Neural progenitor cell (in vitro differentiated cells): ENCODE measurements at regions not wholly inside any gene's neighbourhood (a gene's known extent, or its start where the extent isn't known, plus 50 kb on each side); places are given as distances from the start of the nearest gene placed in this dataset.

Source experiments
- DNase-seq: peaks from one replicate; pipeline ENCODE4 v3.0.0-alpha.2; 2016; ENCODE audit warnings: low spot score
- H2AFZ ChIP-seq: fragments of 200-600 bp; sonication (generic); replicated peaks from 2 replicates; pipeline ENCODE4 v1.6.1; 2016; ENCODE audit warnings: antibody characterized with exemption
- H3F3A ChIP-seq: fragments of 200-600 bp; sonication (generic); 2 replicates; pipeline ENCODE4 v1.6.1; 2016; ENCODE audit warnings: antibody characterized with exemption, low read depth
- H3K27ac ChIP-seq: fragments of 200-600 bp; sonication (generic); 2 replicates; pipeline ENCODE4 v1.5.1; 2016; ENCODE audit warnings: mild to moderate bottlenecking
- H3K27me3 ChIP-seq: fragments of 200-600 bp; sonication (generic); 2 replicates; pipeline ENCODE4 v1.6.1; 2016; ENCODE audit warnings: mild to moderate bottlenecking, moderate library complexity
- H3K36me3 ChIP-seq: fragments of 200-600 bp; sonication (generic); 2 replicates; pipeline ENCODE4 v1.5.1; 2016
- H3K4me1 ChIP-seq: fragments of 200-600 bp; sonication (generic); 2 replicates; pipeline ENCODE4 v1.6.1; 2016; ENCODE audit warnings: mixed run types
- H3K4me2 ChIP-seq: fragments of 200-600 bp; sonication (generic); 2 replicates; pipeline ENCODE4 v1.6.1; 2016
- H3K4me3 ChIP-seq: fragments of 200-600 bp; sonication (generic); 2 replicates; pipeline ENCODE4 v1.5.1; 2016
- H3K79me2 ChIP-seq: fragments of 200-600 bp; sonication (generic); 2 replicates; pipeline ENCODE4 v1.6.1; 2016; ENCODE audit warnings: low read depth
- H3K9ac ChIP-seq: fragments of 200-600 bp; sonication (generic); 2 replicates; pipeline ENCODE4 v1.6.1; 2016
- H3K9me3 ChIP-seq: fragments of 200-600 bp; sonication (generic); 2 replicates; pipeline ENCODE4 v1.5.1; 2016; ENCODE audit warnings: low read depth
- H4K20me1 ChIP-seq: fragments of 200-600 bp; sonication (generic); 2 replicates; pipeline ENCODE4 v1.6.1; 2016; ENCODE audit warnings: low read depth
- H3K27ac Mint-ChIP-seq: 3 replicates; pipeline ENCODE4 v1.8.0; 2021; ENCODE audit warnings: mixed read lengths
- H3K27me3 Mint-ChIP-seq: 2 replicates; pipeline ENCODE4 v1.8.0; 2022; ENCODE audit warnings: low read depth, mild to moderate bottlenecking, inconsistent platforms, moderate library complexity, mixed read lengths; ENCODE audit not compliant: insufficient read depth
- H3K36me3 Mint-ChIP-seq: 3 replicates; pipeline ENCODE4 v1.8.0; 2021; ENCODE audit warnings: mixed read lengths
- H3K4me1 Mint-ChIP-seq: 3 replicates; pipeline ENCODE4 v1.8.0; 2021; ENCODE audit warnings: mixed read lengths
- H3K4me3 Mint-ChIP-seq: 3 replicates; pipeline ENCODE4 v1.8.0; 2021; ENCODE audit warnings: mild to moderate bottlenecking, moderate library complexity, mixed read lengths
- H3K9me3 Mint-ChIP-seq: 3 replicates; pipeline ENCODE4 v1.8.0; 2020; ENCODE audit warnings: mixed read lengths
- CTCF ChIP-seq: fragments of 200-600 bp; sonication (generic); IDR thresholded peaks from 2 replicates; pipeline ENCODE4 v1.5.1; 2017; ENCODE audit warnings: antibody characterized with exemption, mild to moderate bottlenecking
- EZH2 ChIP-seq: fragments of 200-600 bp; sonication (generic); IDR thresholded peaks from 2 replicates; pipeline ENCODE4 v1.6.1; 2017; ENCODE audit warnings: antibody characterized with exemption, mild to moderate bottlenecking, moderate library complexity
- EZH2phosphoT487 ChIP-seq: fragments of 200-600 bp; sonication (generic); IDR thresholded peaks from 2 replicates; pipeline ENCODE4 v1.6.1; 2017; ENCODE audit warnings: antibody characterized with exemption

DNA sequence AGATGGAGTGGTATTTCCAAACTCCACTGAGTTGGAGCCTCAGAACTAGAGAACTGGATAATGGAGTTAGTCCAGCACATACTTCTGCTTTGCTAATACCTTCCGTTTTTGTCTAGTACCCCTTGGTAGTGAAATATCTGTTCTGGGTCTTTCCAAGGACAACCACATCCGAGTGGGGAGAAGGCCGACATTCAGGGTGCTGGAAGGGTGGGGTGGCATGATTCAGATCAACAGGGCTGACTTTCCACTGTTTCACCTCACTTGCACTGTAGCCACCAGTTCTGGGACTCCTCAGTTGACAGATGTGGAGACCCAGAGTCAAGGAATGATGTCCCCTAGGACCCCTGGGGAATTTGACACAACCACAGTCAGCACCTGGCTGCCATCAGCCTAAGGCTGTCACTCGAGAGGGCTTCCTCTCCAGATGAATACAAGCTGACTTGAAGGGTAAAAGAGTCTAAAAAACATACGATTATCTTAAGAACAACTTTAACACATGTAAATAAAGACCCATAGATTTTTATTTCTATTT is 84.8 kb upstream of the HNF1B start:
- no peak overlapping the region for H3K9ac ChIP-seq
- no peak for DNase-seq
- H3F3A ChIP-seq = no peaks in the 10 kb centered on the region
- no peaks in the 10 kb centered on the region for H3K9me3 Mint-ChIP-seq
- H3K27me3 ChIP-seq = no peaks in the 10 kb centered on the region
- H4K20me1 ChIP-seq = no peaks in the 10 kb centered on the region
- no peaks in the 10 kb centered on the region for H3K36me3 Mint-ChIP-seq
- H3K27ac Mint-ChIP-seq = peak overlapping the region; percentile 80
- no peaks in the 10 kb centered on the region for H3K36me3 ChIP-seq
- H3K4me3 ChIP-seq = no peak overlapping the region
- H3K4me1 Mint-ChIP-seq = peaks cover 64% of the 10 kb centered on the region
- H3K4me3 Mint-ChIP-seq = no peak overlapping the region
- H3K27me3 Mint-ChIP-seq = peaks cover 4% of the 10 kb centered on the region
- H3K9me3 ChIP-seq = no peaks in the 10 kb centered on the region
- H3K79me2 ChIP-seq = no peaks in the 10 kb centered on the region
- H3K4me1 ChIP-seq = no peaks in the 10 kb centered on the region
- TF ChIP-seq EZH2 (no peak), CTCF (no peak), EZH2phosphoT487 (no peak)
- H3K27ac ChIP-seq = no peak overlapping the region
- no peak overlapping the region for H3K4me2 ChIP-seq
- no peak overlapping the region for H2AFZ ChIP-seq

- no peaks in the 10 kb centered on the region for H3K4me1 ChIP-seq
- H3K36me3 ChIP-seq = no peaks in the 10 kb centered on the region
- no peaks in the 10 kb centered on the region for H3K9me3 ChIP-seq
- TF ChIP-seq CTCF = no peak
- no peak for TF ChIP-seq EZH2
- TF ChIP-seq EZH2phosphoT487 = no peak
- no peaks in the 10 kb centered on the region for H4K20me1 ChIP-seq
- Mint-ChIP-seq H3K27ac (peak overlapping the region; percentile 49), H3K9me3 (no peaks in the 10 kb centered on the region), H3K36me3 (no peaks in the 10 kb centered on the region), H3K4me3 (no peak overlapping the region), H3K27me3 (peaks cover 4% of the 10 kb centered on the region), H3K4me1 (peaks cover 63% of the 10 kb centered on the region)
- no peak overlapping the region for H3K4me2 ChIP-seq
- no peak overlapping the region for H2AFZ ChIP-seq
- H3K27me3 ChIP-seq = no peaks in the 10 kb centered on the region
- no peak for DNase-seq
- H3K79me2 ChIP-seq = no peaks in the 10 kb centered on the region
- H3F3A ChIP-seq = no peaks in the 10 kb centered on the region
- H3K27ac ChIP-seq = no peak overlapping the region
- no peak overlapping the region for H3K9ac ChIP-seq
- no peak overlapping the region for H3K4me3 ChIP-seq
Measured at GRCh38 chr17:37828651-37829124, 83.8 kb upstream of the HNF1B start.

- Mint-ChIP-seq H3K9me3 (no peaks in the 10 kb centered on the region), H3K4me3 (no peak overlapping the region), H3K27me3 (peaks cover 4% of the 10 kb centered on the region), H3K27ac (no peak overlapping the region), H3K4me1 (peaks cover 60% of the 10 kb centered on the region), H3K36me3 (no peaks in the 10 kb centered on the region)
- H3K4me2 ChIP-seq = no peak overlapping the region
- no peaks in the 10 kb centered on the region for H3K79me2 ChIP-seq
- no peaks in the 10 kb centered on the region for H3K27me3 ChIP-seq
- no peak overlapping the region for H3K9ac ChIP-seq
- TF ChIP-seq EZH2 (no peak), CTCF (no peak), EZH2phosphoT487 (no peak)
- no peaks in the 10 kb centered on the region for H3K4me1 ChIP-seq
- H3K9me3 ChIP-seq = no peaks in the 10 kb centered on the region
- no peak overlapping the region for H3K27ac ChIP-seq
- no peak overlapping the region for H2AFZ ChIP-seq
- H4K20me1 ChIP-seq = no peaks in the 10 kb centered on the region
- no peak for DNase-seq
- H3K36me3 ChIP-seq = no peaks in the 10 kb centered on the region
- H3F3A ChIP-seq = no peaks in the 10 kb centered on the region
- no peak overlapping the region for H3K4me3 ChIP-seq
Measured at GRCh38 chr17:37827905-37828650, 83.2 kb upstream of the HNF1B start.
